GM10266 (cell line): ENCODE measurements at regions not wholly inside any gene's neighbourhood (a gene's known extent, or its start where the extent isn't known, plus 50 kb on each side); places are given as distances from the start of the nearest gene placed in this dataset.

Experiments
- DNase-seq: peaks from one replicate; pipeline ENCODE4 v3.0.0; 2012; ENCODE audit errors: extremely low spot score
- CTCF ChIP-seq: IDR thresholded peaks from 2 replicates; pipeline ENCODE4 v1.5.1; 2012; ENCODE audit warnings: mild to moderate bottlenecking, low read depth; ENCODE audit not compliant: control insufficient read depth, insufficient read depth; ENCODE audit errors: missing control alignments

GRCh38 chr13:39910041-39910440 lies 254.6 kb downstream of the COG6 start:
- TF ChIP-seq CTCF = no peak
- DNase-seq = no peak

GRCh38 chr13:39910833-39911232 lies 255.4 kb downstream of the COG6 start:
- no peak for TF ChIP-seq CTCF
- no peak for DNase-seq

- DNase-seq = no peak
- TF ChIP-seq CTCF = no peak
Measured at GRCh38 chr13:39913339-39913738, 257.9 kb downstream of the COG6 start.

GRCh38 chr13:39913928-39914327 lies 258.5 kb downstream of the COG6 start:
- TF ChIP-seq CTCF = no peak
- no peak for DNase-seq

- no peak for TF ChIP-seq CTCF
- no peak for DNase-seq
Measured at GRCh38 chr13:39915418-39915817, 260.0 kb downstream of the COG6 start.

- DNase-seq = no peak
- no peak for TF ChIP-seq CTCF
Measured at GRCh38 chr13:39916330-39916729, 260.9 kb downstream of the COG6 start.

- no peak for DNase-seq
Measured at GRCh38 chr13:39918620-39919236, 263.3 kb downstream of the COG6 start.

More at GRCh38 chr13:39918620-39919236, 263.3 kb downstream of the COG6 start:
- no peak for TF ChIP-seq CTCF
